H1 (cell line): ENCODE measurements at regions not wholly inside any gene's neighbourhood (a gene's known extent, or its start where the extent isn't known, plus 50 kb on each side); places are given as distances from the start of the nearest gene placed in this dataset.

ENCODE experiments used
- CTCF ChIA-PET: fragments of 300-600 bp; sonication (Branson Sonifier 250); formaldehyde crosslinking; loops from one replicate; lab custom pipeline; 2021; ENCODE audit not compliant: partially characterized antibody; lab: Charles Lee
- POLR2A ChIA-PET: fragments of 300-600 bp; sonication (Branson Sonifier 250); formaldehyde crosslinking; loops from one replicate; lab custom pipeline; 2021; ENCODE audit warnings: inconsistent platforms; ENCODE audit not compliant: partially characterized antibody; lab: Charles Lee
- DNase-seq, 2 experiments: peaks; one replicate each; pipeline versions ENCODE4 v3.0.0 to v3.0.0-alpha.2; 2010 to 2022; ENCODE audit warnings: low spot score in 2 of 2, low read depth in 1 of 2, mixed read lengths in 1 of 2
- FAIRE-seq: peaks from 2 replicates; lab custom pipeline; 2011; peaks lifted over from hg19 to GRCh38; lab: Jason Lieb, UNC
- H2AFZ ChIP-seq: 2 replicates; pipeline ENCODE4 v1.8.1; 2012; ENCODE audit warnings: low read length, inconsistent platforms
- H2AK5ac ChIP-seq: 2 replicates; pipeline ENCODE4 v1.6.1; 2013; ENCODE audit warnings: low read depth, low read length
- H2BK120ac ChIP-seq: replicated peaks from 2 replicates; pipeline ENCODE3; 2013; ENCODE audit warnings: low read depth, low read length, inconsistent platforms
- H2BK12ac ChIP-seq: 2 replicates; pipeline ENCODE4 v1.6.1; 2013; ENCODE audit warnings: low read depth, low read length
- H2BK15ac ChIP-seq: 2 replicates; pipeline ENCODE4 v1.6.1; 2013; ENCODE audit warnings: low read length
- H2BK20ac ChIP-seq: 2 replicates; pipeline ENCODE4 v1.6.1; 2013; ENCODE audit warnings: low read length
- H2BK5ac ChIP-seq: 2 replicates; pipeline ENCODE4 v1.6.1; 2013; ENCODE audit warnings: low read depth, low read length
- H3K14ac ChIP-seq: 2 replicates; pipeline ENCODE4 v1.6.1; 2013; ENCODE audit warnings: inconsistent platforms; ENCODE audit not compliant: insufficient read length
- H3K18ac ChIP-seq: 2 replicates; pipeline ENCODE4 v1.6.1; 2013; ENCODE audit warnings: low read length; ENCODE audit errors: extremely low read depth
- H3K23ac ChIP-seq: 2 replicates; pipeline ENCODE4 v1.6.1; 2013; ENCODE audit warnings: inconsistent platforms; ENCODE audit not compliant: insufficient read length
- H3K23me2 ChIP-seq: 2 replicates; pipeline ENCODE4 v1.6.1; 2013; ENCODE audit warnings: low read depth, low read length
- H3K27ac ChIP-seq: 2 replicates; pipeline ENCODE4 v1.6.1; 2011; ENCODE audit warnings: low read depth, low read length, inconsistent platforms
- H3K27me3 ChIP-seq, 4 experiments: replicated peaks in 1 of 4; 1 replicate in 1 of 4; 2 replicates in 3 of 4; pipeline versions ENCODE4 v1.6.1 to v1.8.1; 2011 to 2013; ENCODE audit warnings: low read length in 3 of 4, mild to moderate bottlenecking in 3 of 4, inconsistent platforms in 2 of 4, mixed read lengths in 2 of 4, moderate library complexity in 1 of 4; ENCODE audit not compliant: control insufficient read depth in 3 of 4, insufficient read depth in 3 of 4; ENCODE audit errors: extremely low read depth in 1 of 4
- H3K36me3 ChIP-seq, 4 experiments: 2 replicates each; pipeline versions ENCODE4 v1.6.1 to v1.8.1; 2011 to 2013; ENCODE audit warnings: mild to moderate bottlenecking in 4 of 4, low read length in 3 of 4, moderate library complexity in 2 of 4, control low read depth in 1 of 4, inconsistent platforms in 1 of 4; ENCODE audit not compliant: insufficient read depth in 4 of 4, control insufficient read depth in 2 of 4
- H3K4ac ChIP-seq: replicated peaks from 2 replicates; pipeline ENCODE3; 2013; ENCODE audit warnings: low read length, low read depth, mixed read lengths, inconsistent platforms; ENCODE audit not compliant: insufficient read length
- H3K4me1 ChIP-seq, 4 experiments: replicated peaks in 1 of 4; 1 replicate in 1 of 4; 2 replicates in 3 of 4; pipeline versions ENCODE4 v1.6.1 to v1.8.1; 2011 to 2013; ENCODE audit warnings: low read length in 3 of 4, inconsistent platforms in 2 of 4, mixed read lengths in 1 of 4; ENCODE audit not compliant: insufficient read depth in 4 of 4, control insufficient read depth in 3 of 4
- H3K4me2 ChIP-seq, 2 experiments: 2 replicates each; pipeline versions ENCODE4 v1.6.1 to v1.8.1; 2011 to 2013; ENCODE audit warnings: low read depth in 2 of 2, low read length in 2 of 2, control low read depth in 1 of 2, inconsistent platforms in 1 of 2, mild to moderate bottlenecking in 1 of 2; ENCODE audit not compliant: insufficient read depth in 1 of 2
- H3K4me3 ChIP-seq, 4 experiments: fragments of 200-600, 300-600 bp in 1 of 4; sonication (generic), shearing (Covaris generic), sonication (Bioruptor Twin) in 1 of 4; 2 replicates each; pipeline versions ENCODE4 v1.5.1 to v1.8.1; 2011 to 2016; ENCODE audit warnings: low read length in 4 of 4, low read depth in 3 of 4, control low read depth in 2 of 4, inconsistent platforms in 2 of 4, mild to moderate bottlenecking in 2 of 4, mixed read lengths in 1 of 4, moderate library complexity in 1 of 4; ENCODE audit not compliant: insufficient read depth in 2 of 4; ENCODE audit errors: extremely low read depth in 1 of 4
- H3K56ac ChIP-seq: replicated peaks from 2 replicates; pipeline ENCODE3; 2013; ENCODE audit warnings: low read depth, mild to moderate bottlenecking, mixed read lengths, low read length, inconsistent platforms; ENCODE audit not compliant: insufficient read length
- H3K79me1 ChIP-seq: 2 replicates; pipeline ENCODE4 v1.6.1; 2013; ENCODE audit warnings: low read depth, low read length, control low read depth
- H3K79me2 ChIP-seq, 2 experiments: 2 replicates each; pipeline versions ENCODE4 v1.6.1 to v1.8.1; 2012 to 2013; ENCODE audit warnings: low read length in 2 of 2, mild to moderate bottlenecking in 2 of 2, inconsistent platforms in 1 of 2; ENCODE audit not compliant: insufficient read depth in 2 of 2, control insufficient read depth in 1 of 2
- H3K9ac ChIP-seq, 4 experiments: replicated peaks in 1 of 4; 1 replicate in 1 of 4; 2 replicates in 3 of 4; pipeline versions ENCODE4 v1.6.1 to v1.8.1; 2011 to 2013; ENCODE audit warnings: low read depth in 3 of 4, low read length in 3 of 4, control low read depth in 2 of 4, mild to moderate bottlenecking in 2 of 4, moderate library complexity in 2 of 4, inconsistent platforms in 1 of 4; ENCODE audit errors: extremely low read depth in 1 of 4
- H3K9me3 ChIP-seq, 2 experiments: 2 replicates each; pipeline versions ENCODE4 v1.6.1 to v1.8.1; 2012 to 2013; ENCODE audit warnings: mild to moderate bottlenecking in 2 of 2, moderate library complexity in 2 of 2, control low read depth in 1 of 2, inconsistent platforms in 1 of 2, low read depth in 1 of 2, low read length in 1 of 2, mixed read lengths in 1 of 2; ENCODE audit not compliant: insufficient read depth in 2 of 2
- H4K20me1 ChIP-seq, 2 experiments: replicated peaks in 1 of 2; 2 replicates each; pipeline versions ENCODE3 to v1.8.1; 2011 to 2013; ENCODE audit warnings: inconsistent platforms in 2 of 2, low read length in 2 of 2, mild to moderate bottlenecking in 1 of 2; ENCODE audit not compliant: insufficient read depth in 2 of 2, control insufficient read depth in 1 of 2
- H4K5ac ChIP-seq: 2 replicates; pipeline ENCODE4 v1.6.1; 2013; ENCODE audit warnings: low read length, low read depth, mixed read lengths, inconsistent platforms; ENCODE audit not compliant: insufficient read length
- H4K8ac ChIP-seq: 2 replicates; pipeline ENCODE4 v1.8.0; 2013; ENCODE audit warnings: mild to moderate bottlenecking, moderate library complexity, low read length, inconsistent platforms; ENCODE audit not compliant: insufficient read depth; ENCODE audit errors: extremely low read depth
- H4K91ac ChIP-seq: replicated peaks from 2 replicates; pipeline ENCODE3; 2013; ENCODE audit warnings: low read length, mixed read lengths, inconsistent platforms; ENCODE audit not compliant: insufficient read length
- ASH2L ChIP-seq: fragments of 200-600, 300-600 bp; sonication (generic); IDR thresholded peaks from one replicate; pipeline ENCODE4 v1.7.1; 2017; ENCODE audit warnings: low read length
- CBX8 ChIP-seq: fragments of 300-800, 300-1000 bp; sonication (generic); IDR thresholded peaks from 2 replicates; pipeline ENCODE4 v1.7.1; 2016; ENCODE audit warnings: low read depth, low read length, borderline replicate concordance
- CEBPB ChIP-seq: IDR thresholded peaks from 2 replicates; pipeline ENCODE4 v1.6.1; 2012; ENCODE audit warnings: low read depth, low read length
- CREB1 ChIP-seq: IDR thresholded peaks from 2 replicates; pipeline ENCODE4 v1.6.1; 2012; ENCODE audit warnings: inconsistent platforms
- E2F6 ChIP-seq: IDR thresholded peaks from 2 replicates; pipeline ENCODE4 v1.6.1; 2012; ENCODE audit warnings: inconsistent platforms
- EP300 ChIP-seq, 2 experiments: IDR thresholded peaks; 1 replicate in 1 of 2; 2 replicates in 1 of 2; pipeline ENCODE4 v1.6.1; 2011 to 2012; ENCODE audit warnings: low read depth in 2 of 2, low read length in 2 of 2, mild to moderate bottlenecking in 2 of 2, borderline replicate concordance in 1 of 2, inconsistent platforms in 1 of 2, moderate library complexity in 1 of 2
- HDAC6 ChIP-seq: IDR thresholded peaks from one replicate; pipeline ENCODE4 v1.7.1; 2012; ENCODE audit warnings: low read depth, mild to moderate bottlenecking, inconsistent platforms, low read length, moderate library complexity
- NANOG ChIP-seq: IDR thresholded peaks from 2 replicates; pipeline ENCODE4 v1.6.1; 2011; ENCODE audit warnings: low read length, low read depth, mild to moderate bottlenecking, inconsistent platforms; ENCODE audit not compliant: insufficient read depth, poor library complexity, severe bottlenecking
- RNF2 ChIP-seq: fragments of 200-900, 300-1000 bp; sonication (generic); IDR thresholded peaks from 2 replicates; pipeline ENCODE4 v1.7.1; 2016; ENCODE audit warnings: borderline replicate concordance, low read depth, mild to moderate bottlenecking, antibody characterized with exemption, low read length; ENCODE audit not compliant: poor library complexity, severe bottlenecking; ENCODE audit errors: missing control alignments
- SAP30 ChIP-seq: fragments of 300-600 bp; sonication (generic); IDR thresholded peaks from 2 replicates; pipeline ENCODE4 v1.7.1; 2012; ENCODE audit warnings: low read length, moderate library complexity, mild to moderate bottlenecking, inconsistent platforms; ENCODE audit not compliant: insufficient read depth, insufficient replicate concordance
- SIX5 ChIP-seq: IDR thresholded peaks from 2 replicates; pipeline ENCODE4 v1.6.1; 2011; ENCODE audit warnings: mild to moderate bottlenecking, low read depth, low read length
- SP1 ChIP-seq: IDR thresholded peaks from 2 replicates; pipeline ENCODE4 v1.6.1; 2011; ENCODE audit warnings: low read depth, low read length
- SP4 ChIP-seq: IDR thresholded peaks from 2 replicates; pipeline ENCODE4 v1.6.1; 2012; ENCODE audit warnings: low read length, inconsistent platforms
- USF2 ChIP-seq: IDR thresholded peaks from 2 replicates; pipeline ENCODE4 v1.6.1; 2011; ENCODE audit warnings: low read length, improper control_type of control experiment
- ZNF274 ChIP-seq: IDR thresholded peaks from 2 replicates; pipeline ENCODE4 v1.7.0; 2012; ENCODE audit warnings: low read length, borderline replicate concordance; ENCODE audit errors: extremely low read depth

DNA sequence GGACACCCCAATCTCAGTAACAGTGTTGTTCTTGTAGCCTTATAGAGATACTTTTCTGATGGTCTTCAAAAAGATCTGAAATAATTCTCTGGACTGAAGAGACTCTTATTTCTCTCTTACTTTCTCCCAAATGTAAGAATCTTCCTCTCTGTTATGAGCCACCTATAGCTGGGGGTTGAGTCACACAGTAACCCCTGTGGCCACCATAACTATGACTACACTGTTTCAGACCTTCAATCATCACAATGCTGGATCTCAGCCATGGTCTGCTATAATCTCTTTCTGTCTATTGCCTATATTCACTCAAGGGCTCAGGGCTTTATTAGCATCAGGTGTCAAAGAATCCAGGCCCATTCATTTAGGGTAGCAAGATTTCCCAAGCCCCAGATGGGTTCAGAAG lies 436.9 kb downstream of the KDM5D start:
- ChIA-PET CTCF (no interaction called here), POLR2A (no interaction called here)
- FAIRE-seq = no peak
- no peak overlapping the region for H3K4me3 ChIP-seq
- H2BK15ac ChIP-seq = no peak overlapping the region
- H4K20me1 ChIP-seq = no peaks in the 10 kb centered on the region
- no peak overlapping the region for H2AK5ac ChIP-seq
- H3K4me2 ChIP-seq = no peak overlapping the region
- H4K8ac ChIP-seq = no peak overlapping the region
- H2BK12ac ChIP-seq = no peak overlapping the region
- H4K91ac ChIP-seq = no peak overlapping the region
- H3K9me3 ChIP-seq = no peaks in the 10 kb centered on the region
- TF ChIP-seq SP1 (no peak), SP4 (no peak), NANOG (no peak), SAP30 (no peak), CEBPB (no peak), SIX5 (no peak), ZNF274 (no peak), HDAC6 (no peak), CBX8 (no peak), CREB1 (no peak), RNF2 (no peak), EP300 (IDR thresholded peaks at IDR 0.05; ENCODE audit: borderline replicate concordance in 1 of 2, low read depth in 2 of 2, low read length in 2 of 2) (no peak), ASH2L (no peak), E2F6 (no peak), USF2 (no peak)
- no peak for DNase-seq
- no peak overlapping the region for H2BK120ac ChIP-seq
- H3K23ac ChIP-seq = no peak overlapping the region
- H3K14ac ChIP-seq = no peak overlapping the region
- no peaks in the 10 kb centered on the region for H3K79me1 ChIP-seq
- H3K4ac ChIP-seq = no peak overlapping the region
- no peaks in the 10 kb centered on the region for H3K23me2 ChIP-seq
- H3K27ac ChIP-seq = no peak overlapping the region
- H3K56ac ChIP-seq = no peak overlapping the region
- no peak overlapping the region for H4K5ac ChIP-seq
- no peaks in the 10 kb centered on the region for H3K4me1 ChIP-seq
- H2BK5ac ChIP-seq = no peak overlapping the region
- H3K27me3 ChIP-seq = no peaks in the 10 kb centered on the region
- H2BK20ac ChIP-seq = no peak overlapping the region
- H3K36me3 ChIP-seq = no peaks in the 10 kb centered on the region
- H3K18ac ChIP-seq = no peak overlapping the region
- no peak overlapping the region for H3K9ac ChIP-seq
- no peak overlapping the region for H2AFZ ChIP-seq
- no peaks in the 10 kb centered on the region for H3K79me2 ChIP-seq
